H7 (cell line): ENCODE measurements at regions not wholly inside any gene's neighbourhood (a gene's known extent, or its start where the extent isn't known, plus 50 kb on each side); places are given as distances from the start of the nearest gene placed in this dataset.
"Not testable (repeated sequence)": the region's sequence is repeated elsewhere in the genome, so short reads cannot be mapped to it uniquely, and the experiment has no call there.

Experiments
- DNase-seq: peaks from one replicate; pipeline ENCODE4 v3.0.0; 2012
- H3K27me3 ChIP-seq: 2 replicates; pipeline ENCODE4 v1.6.0; 2011; ENCODE audit warnings: mild to moderate bottlenecking, low read length; ENCODE audit not compliant: control insufficient read depth, insufficient read depth
- H3K36me3 ChIP-seq: replicated peaks from 2 replicates; pipeline ENCODE4 v1.5.1; 2011; ENCODE audit warnings: low read length; ENCODE audit not compliant: control insufficient read depth, insufficient read depth
- H3K4me3 ChIP-seq: 2 replicates; pipeline ENCODE4 v1.5.1; 2011; ENCODE audit warnings: low read depth, mild to moderate bottlenecking, control low read depth, low read length, moderate library complexity; ENCODE audit not compliant: insufficient read depth

- Histone ChIP-seq H3K27me3 (no peaks in the 10 kb centered on the region), H3K4me3 (no peak overlapping the region), H3K36me3 (no peaks in the 10 kb centered on the region)
- DNase-seq = no peak
Measured at GRCh38 chr13:21291840-21292239, 115.4 kb downstream of the MRPL57 start.

GRCh38 chr13:21296991-21297390 lies 120.5 kb downstream of the MRPL57 start:
- not testable (repeated sequence) for H3K36me3 ChIP-seq, H3K27me3 ChIP-seq, H3K4me3 ChIP-seq
- DNase-seq = peak; percentile 56

- Histone ChIP-seq H3K4me3 (no peak overlapping the region), H3K27me3 (no peaks in the 10 kb centered on the region), H3K36me3 (no peaks in the 10 kb centered on the region)
- DNase-seq = no peak
Measured at GRCh38 chr13:21297447-21297846, 121.0 kb downstream of the MRPL57 start.

GRCh38 chr13:21297914-21298831 lies 121.7 kb downstream of the MRPL57 start:
- DNase-seq = peak; percentile 92
- Histone ChIP-seq H3K36me3 (no peaks in the 10 kb centered on the region), H3K4me3 (peak overlapping the region; percentile 78), H3K27me3 (no peaks in the 10 kb centered on the region)

- H3K4me3 ChIP-seq = no peak overlapping the region
- no peak for DNase-seq
- no peaks in the 10 kb centered on the region for H3K36me3 ChIP-seq
- H3K27me3 ChIP-seq = no peaks in the 10 kb centered on the region
Measured at GRCh38 chr13:21304256-21304655, 127.8 kb downstream of the MRPL57 start.

- H3K36me3 ChIP-seq, H3K27me3 ChIP-seq, H3K4me3 ChIP-seq, DNase-seq: not testable (repeated sequence)
Measured at GRCh38 chr13:21306300-21307073, 130.0 kb downstream of the MRPL57 start.

- not testable (repeated sequence) for DNase-seq, H3K36me3 ChIP-seq, H3K27me3 ChIP-seq, H3K4me3 ChIP-seq
Measured at GRCh38 chr13:21307158-21307557, 130.7 kb downstream of the MRPL57 start.

- H3K36me3 ChIP-seq = no peaks in the 10 kb centered on the region
- H3K27me3 ChIP-seq = no peaks in the 10 kb centered on the region
- H3K4me3 ChIP-seq = no peak overlapping the region
- no peak for DNase-seq
Measured at GRCh38 chr13:21308906-21309305, 132.4 kb downstream of the MRPL57 start.

- DNase-seq = no peak
- Histone ChIP-seq H3K36me3 (no peaks in the 10 kb centered on the region), H3K27me3 (no peaks in the 10 kb centered on the region), H3K4me3 (no peak overlapping the region)
Measured at GRCh38 chr13:21309542-21310172, 133.2 kb downstream of the MRPL57 start.

- no peak for DNase-seq
- H3K27me3 ChIP-seq = no peaks in the 10 kb centered on the region
- no peaks in the 10 kb centered on the region for H3K36me3 ChIP-seq
- no peak overlapping the region for H3K4me3 ChIP-seq
Measured at GRCh38 chr13:21310220-21310619, 133.8 kb downstream of the MRPL57 start.

- not testable (repeated sequence) for DNase-seq, H3K36me3 ChIP-seq, H3K4me3 ChIP-seq
Measured at GRCh38 chr13:21314976-21315375, 138.5 kb downstream of the MRPL57 start.

GRCh38 chr13:21316376-21316775 lies 139.9 kb downstream of the MRPL57 start:
- DNase-seq = no peak
- Histone ChIP-seq H3K4me3 (no peak overlapping the region), H3K27me3 (no peaks in the 10 kb centered on the region), H3K36me3 (no peaks in the 10 kb centered on the region)

More at GRCh38 chr13:21314976-21315375, 138.5 kb downstream of the MRPL57 start:
- H3K27me3 ChIP-seq = not testable (repeated sequence)

GRCh38 chr13:21318891-21319532 lies 140.1 kb downstream of the ZDHHC20 start:
- no peak overlapping the region for H3K4me3 ChIP-seq
- H3K36me3 ChIP-seq = no peaks in the 10 kb centered on the region
- no peak for DNase-seq
- H3K27me3 ChIP-seq = no peaks in the 10 kb centered on the region

- no peak overlapping the region for H3K4me3 ChIP-seq
- no peak for DNase-seq
- H3K27me3 ChIP-seq = no peaks in the 10 kb centered on the region
- no peaks in the 10 kb centered on the region for H3K36me3 ChIP-seq
Measured at GRCh38 chr13:21319869-21320641, 139.0 kb downstream of the ZDHHC20 start.
